K562 (cell line): ENCODE measurements at regions not wholly inside any gene's neighbourhood (a gene's known extent, or its start where the extent isn't known, plus 50 kb on each side); places are given as distances from the start of the nearest gene placed in this dataset.

Experiments
- ATAC-seq: fragments of 200-7000 bp; cut with Tn5 transposase; 3 replicates; pipeline ENCODE4 v1.9.1; 2020; ENCODE audit warnings: moderate library complexity
- BruUV-seq: library from RNA; stranded (reverse); fragments of 400-500 nt; replicated peaks from 2 replicates; lab custom pipeline; 2021; lab: Mats Ljungman, UMichigan
- CTCF ChIA-PET: fragments of 300-600 bp; formaldehyde crosslinking; extraction: SDS; loops from one replicate; lab custom pipeline; 2021; ENCODE audit warnings: low intra/inter-chr PET ratio; lab: Yijun Ruan, JAX
- POLR2A ChIA-PET: fragments of 300-600, 350-650 bp; sonication (Branson Sonifier 250); formaldehyde crosslinking; extraction: SDS; loops from one replicate; lab custom pipeline; 2021; ENCODE audit warnings: antibody characterized with exemption, inconsistent platforms; lab: Yijun Ruan, JAX
- DNase-seq, 4 experiments: peaks; one replicate each; pipeline versions ENCODE4 v3.0.0 to v3.0.0-alpha.2; 2011 to 2018; ENCODE audit warnings: low spot score in 3 of 4, mixed read lengths in 3 of 4; ENCODE audit errors: extremely low read depth in 1 of 4
- FAIRE-seq: peaks from 2 replicates; lab custom pipeline; 2011; peaks lifted over from hg19 to GRCh38; lab: Jason Lieb, UNC
- H2AFZ ChIP-seq: 2 replicates; pipeline ENCODE4 v1.6.0; 2011; ENCODE audit warnings: low read depth, low read length, control low read depth, inconsistent platforms
- H3K27ac ChIP-seq: fragments of 200-600 bp; 3 replicates; pipeline ENCODE4 v1.8.0; 2011; ENCODE audit warnings: low read depth, mild to moderate bottlenecking, control low read depth, inconsistent platforms, low read length, moderate library complexity, mixed read lengths; ENCODE audit errors: extremely low read depth
- H3K27me3 ChIP-seq, 2 experiments: fragments of 300-600 bp in 1 of 2; 2 replicates in 1 of 2; 3 replicates in 1 of 2; pipeline versions ENCODE4 v1.6.0 to v1.8.0; 2011; ENCODE audit warnings: inconsistent platforms in 2 of 2, low read length in 2 of 2, mild to moderate bottlenecking in 1 of 2, mixed read lengths in 1 of 2, moderate library complexity in 1 of 2; ENCODE audit not compliant: control insufficient read depth in 2 of 2, insufficient read depth in 2 of 2
- H3K36me3 ChIP-seq: fragments of 300-600 bp; 3 replicates; pipeline ENCODE4 v1.8.0; 2011; ENCODE audit warnings: mild to moderate bottlenecking, low read length, inconsistent platforms; ENCODE audit not compliant: control insufficient read depth, insufficient read depth
- H3K4me1 ChIP-seq, 2 experiments: fragments of 200-600 bp in 1 of 2; replicated peaks in 1 of 2; 2 replicates in 1 of 2; 3 replicates in 1 of 2; pipeline versions ENCODE4 v1.5.1 to v1.8.0; 2011; ENCODE audit warnings: inconsistent platforms in 2 of 2, low read length in 2 of 2, mild to moderate bottlenecking in 1 of 2, mixed read lengths in 1 of 2, moderate library complexity in 1 of 2; ENCODE audit not compliant: control insufficient read depth in 2 of 2, insufficient read depth in 2 of 2
- H3K4me2 ChIP-seq: 2 replicates; pipeline ENCODE4 v1.6.1; 2011; ENCODE audit warnings: low read length, control low read depth, inconsistent platforms, mixed read lengths; ENCODE audit not compliant: insufficient read depth
- H3K4me3 ChIP-seq: fragments of 200-600 bp; sonication (generic), shearing (Covaris generic); 2 replicates; pipeline ENCODE4 v1.5.1; 2016; ENCODE audit warnings: control low read depth, inconsistent platforms
- H3K79me2 ChIP-seq: fragments of 200-600 bp; 3 replicates; pipeline ENCODE4 v1.8.0; 2011; ENCODE audit warnings: low read length, inconsistent platforms; ENCODE audit not compliant: control insufficient read depth, insufficient read depth
- H3K9ac ChIP-seq, 2 experiments: 2 replicates each; pipeline versions ENCODE4 v1.6.0 to v1.6.1; 2011; ENCODE audit warnings: low read depth in 2 of 2, low read length in 2 of 2, control low read depth in 1 of 2, inconsistent platforms in 1 of 2, mild to moderate bottlenecking in 1 of 2, mixed read lengths in 1 of 2; ENCODE audit not compliant: insufficient read depth in 1 of 2
- H3K9me1 ChIP-seq: one replicate; pipeline ENCODE4 v1.6.0; 2011; ENCODE audit warnings: inconsistent platforms, mild to moderate bottlenecking, low read length, moderate library complexity; ENCODE audit not compliant: control insufficient read depth, insufficient read depth
- H3K9me3 ChIP-seq: replicated peaks from 2 replicates; pipeline ENCODE4 v1.5.1; 2011; ENCODE audit warnings: low read depth, low read length, inconsistent platforms; ENCODE audit not compliant: control insufficient read depth, insufficient read depth
- H4K20me1 ChIP-seq: replicated peaks from 2 replicates; pipeline ENCODE4 v1.6.1; 2011; ENCODE audit warnings: low read length, inconsistent platforms, mixed read lengths; ENCODE audit not compliant: control insufficient read depth, insufficient read depth
- FIP1L1 ChIP-seq: fragments of 200-400 bp; formaldehyde crosslinking; IDR thresholded peaks from 2 replicates; pipeline ENCODE4 v1.6.1; 2018; ENCODE audit warnings: mild to moderate bottlenecking, low read depth, low read length; ENCODE audit not compliant: poor library complexity, severe bottlenecking
- MXI1 ChIP-seq: IDR thresholded peaks from 2 replicates; pipeline ENCODE4 v1.6.1; 2011; ENCODE audit warnings: low read depth, mild to moderate bottlenecking, improper control_type of control experiment, low read length
- NR2C1 ChIP-seq, 2 experiments: fragments of 450-650 bp; IDR thresholded peaks; 2 replicates each; pipeline ENCODE4 v1.6.1; 2017; ENCODE audit warnings: mild to moderate bottlenecking in 2 of 2, antibody characterized with exemption in 1 of 2, inconsistent platforms in 1 of 2, missing compliant biosample characterization in 1 of 2, missing genetic modification characterization in 1 of 2
- SMAD1 ChIP-seq: fragments of 150-350 bp; IDR thresholded peaks from 2 replicates; pipeline ENCODE4 v1.6.1; 2014; ENCODE audit warnings: low read length, low read depth; ENCODE audit not compliant: partially characterized antibody
- TEAD1 ChIP-seq, 2 experiments: fragments of 450-650 bp in 1 of 2; sonication (generic) in 1 of 2; formaldehyde crosslinking; IDR thresholded peaks; 2 replicates each; pipeline versions ENCODE4 v1.4.0 to v1.8.0; 2020 to 2022; ENCODE audit warnings: mild to moderate bottlenecking in 2 of 2, missing genetic modification reagents in 1 of 2
- ZNF316 ChIP-seq: fragments of 450-650 bp; IDR thresholded peaks from 2 replicates; pipeline ENCODE4 v1.6.1; 2016
- WGBS: fragments of 100-300 bp; shearing (Covaris generic); methylation state at CpG from one replicate; pipeline ENCODE4 v1.1.6; 2016; ENCODE audit warnings: low coverage, mixed read lengths; ENCODE audit not compliant: insufficient coverage; ENCODE audit errors: missing lambda C conversion rate; 5-methylcytosine and 5-hydroxymethylcytosine counted together
- in situ Hi-C: fragments of 300-500 bp; cut with MboI; formaldehyde crosslinking; loops from 4 replicates; pipeline ENCODE4 v1.15.0; 2018; ENCODE audit warnings: inconsistent platforms, mixed read lengths
- intact Hi-C: fragments of 100-400 bp; cut with micrococcal nuclease; formaldehyde crosslinking; loops from 2 replicates; pipeline ENCODE4 v1.14.2; 2022
- TF ChIP-seq, protein P1 (sequence below), 2 experiments: fragments of 450-650 bp in 1 of 2; sonication (generic) in 1 of 2; formaldehyde crosslinking in 1 of 2; IDR thresholded peaks; 2 replicates each; pipeline versions ENCODE4 v1.7.1 to v1.9.0; 2016 to 2022; ENCODE audit warnings: inconsistent platforms in 1 of 2, mild to moderate bottlenecking in 1 of 2, missing genetic modification reagents in 1 of 2

DNA sequence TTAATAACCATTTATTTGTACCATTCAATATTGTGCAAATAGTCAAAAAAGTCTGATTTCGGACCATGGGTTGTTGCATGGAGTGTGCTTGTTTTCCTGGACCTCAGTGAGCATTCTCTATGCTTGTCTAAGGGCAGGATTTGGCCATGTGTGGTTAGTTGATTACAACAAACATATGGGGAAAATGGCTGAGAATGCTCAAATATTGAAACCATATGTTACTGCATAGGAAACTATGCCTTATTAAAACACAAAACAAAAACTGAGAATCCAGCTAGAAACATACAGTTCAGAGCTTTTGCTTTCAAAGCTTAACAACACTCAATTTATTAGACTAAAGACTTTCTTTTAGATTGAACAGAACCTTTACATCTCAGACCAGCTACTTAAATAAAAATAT is 928.3 kb downstream of the NR2F1-AS1 start:
- in situ Hi-C loops = no loop called here

DNA sequence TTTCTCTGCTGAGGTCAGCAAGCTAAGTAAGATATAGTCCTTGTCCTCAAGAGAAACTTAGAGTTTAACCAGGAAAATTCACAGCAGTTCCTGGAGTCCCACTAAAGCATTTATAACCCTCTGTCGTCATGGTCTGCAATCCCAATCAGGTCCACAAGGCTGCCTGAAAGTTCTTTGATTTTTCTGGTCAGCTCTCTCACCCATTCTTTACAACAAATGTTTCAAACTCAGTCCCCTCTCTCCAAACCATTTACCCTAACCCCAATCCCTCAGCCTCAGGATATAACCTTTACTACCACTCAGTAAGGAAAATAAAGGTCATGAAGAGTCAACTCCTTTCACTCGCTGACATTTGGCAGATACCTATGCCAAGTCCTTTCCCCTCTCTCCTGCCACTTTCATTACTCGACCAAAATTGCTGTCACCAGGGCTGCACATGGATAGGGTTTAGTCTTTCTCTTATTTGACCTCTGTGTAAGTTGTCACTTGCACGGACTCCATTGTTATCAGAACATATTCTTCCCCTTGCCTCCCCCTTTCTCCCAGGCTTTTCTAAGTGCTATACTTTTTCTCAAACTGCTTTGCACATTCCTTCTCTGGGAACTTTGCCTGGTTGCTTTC is 936.6 kb downstream of the NR2F1-AS1 start:
- no peak overlapping the region for H3K9ac ChIP-seq

More for the DNA sequence above, 928.3 kb downstream of the NR2F1-AS1 start:
- DNase-seq = no peak
- BruUV-seq = no TSS peak
- no peaks in the 10 kb centered on the region for H3K9me3 ChIP-seq
- no peaks in the 10 kb centered on the region for H3K4me1 ChIP-seq
- ChIA-PET CTCF (no interaction called here), POLR2A (no interaction called here)
- TF ChIP-seq FIP1L1 = no peak
- H3K27ac ChIP-seq = no peak overlapping the region
- no peak overlapping the region for H2AFZ ChIP-seq
- ATAC-seq = no peak
- H3K27me3 ChIP-seq = no peaks in the 10 kb centered on the region
- no peak overlapping the region for H3K9ac ChIP-seq
- no peaks in the 10 kb centered on the region for H4K20me1 ChIP-seq
- H3K9me1 ChIP-seq = no peaks in the 10 kb centered on the region
- no peak overlapping the region for H3K4me3 ChIP-seq
- no peaks in the 10 kb centered on the region for H3K36me3 ChIP-seq
- WGBS = 0% methylated on average over 1 of the region's 1 CpG
- no peak for FAIRE-seq
- no peak overlapping the region for H3K4me2 ChIP-seq
- intact Hi-C loops = no loop called here
- H3K79me2 ChIP-seq = no peaks in the 10 kb centered on the region

More for the DNA sequence above, 936.6 kb downstream of the NR2F1-AS1 start:
- Histone ChIP-seq H2AFZ (no peak overlapping the region), H3K79me2 (no peaks in the 10 kb centered on the region), H3K36me3 (no peaks in the 10 kb centered on the region), H3K9me3 (no peaks in the 10 kb centered on the region), H3K9me1 (no peaks in the 10 kb centered on the region), H3K4me2 (no peak overlapping the region), H3K27me3 (no peaks in the 10 kb centered on the region), H3K4me1 (no peaks in the 10 kb centered on the region), H3K4me3 (no peak overlapping the region), H3K27ac (no peak overlapping the region), H4K20me1 (no peaks in the 10 kb centered on the region)
- DNase-seq = no peak
- intact Hi-C loops = no loop called here
- no TSS peak for BruUV-seq
- ChIA-PET CTCF (no interaction called here), POLR2A (no interaction called here)
- 0% methylated on average over 4 of the region's 4 CpGs for WGBS
- TF ChIP-seq TEAD1 (CRISPR knock-in tag; IDR thresholded peaks at IDR 0.05) (no peak), MXI1 (no peak), SMAD1 (no peak), NR2C1 (IDR thresholded peaks at IDR 0.05) (no peak), NR2C1 (tag; IDR thresholded peaks at IDR 0.05) (no peak), ZNF316 (no peak)
- TF ChIP-seq, protein P1, sequence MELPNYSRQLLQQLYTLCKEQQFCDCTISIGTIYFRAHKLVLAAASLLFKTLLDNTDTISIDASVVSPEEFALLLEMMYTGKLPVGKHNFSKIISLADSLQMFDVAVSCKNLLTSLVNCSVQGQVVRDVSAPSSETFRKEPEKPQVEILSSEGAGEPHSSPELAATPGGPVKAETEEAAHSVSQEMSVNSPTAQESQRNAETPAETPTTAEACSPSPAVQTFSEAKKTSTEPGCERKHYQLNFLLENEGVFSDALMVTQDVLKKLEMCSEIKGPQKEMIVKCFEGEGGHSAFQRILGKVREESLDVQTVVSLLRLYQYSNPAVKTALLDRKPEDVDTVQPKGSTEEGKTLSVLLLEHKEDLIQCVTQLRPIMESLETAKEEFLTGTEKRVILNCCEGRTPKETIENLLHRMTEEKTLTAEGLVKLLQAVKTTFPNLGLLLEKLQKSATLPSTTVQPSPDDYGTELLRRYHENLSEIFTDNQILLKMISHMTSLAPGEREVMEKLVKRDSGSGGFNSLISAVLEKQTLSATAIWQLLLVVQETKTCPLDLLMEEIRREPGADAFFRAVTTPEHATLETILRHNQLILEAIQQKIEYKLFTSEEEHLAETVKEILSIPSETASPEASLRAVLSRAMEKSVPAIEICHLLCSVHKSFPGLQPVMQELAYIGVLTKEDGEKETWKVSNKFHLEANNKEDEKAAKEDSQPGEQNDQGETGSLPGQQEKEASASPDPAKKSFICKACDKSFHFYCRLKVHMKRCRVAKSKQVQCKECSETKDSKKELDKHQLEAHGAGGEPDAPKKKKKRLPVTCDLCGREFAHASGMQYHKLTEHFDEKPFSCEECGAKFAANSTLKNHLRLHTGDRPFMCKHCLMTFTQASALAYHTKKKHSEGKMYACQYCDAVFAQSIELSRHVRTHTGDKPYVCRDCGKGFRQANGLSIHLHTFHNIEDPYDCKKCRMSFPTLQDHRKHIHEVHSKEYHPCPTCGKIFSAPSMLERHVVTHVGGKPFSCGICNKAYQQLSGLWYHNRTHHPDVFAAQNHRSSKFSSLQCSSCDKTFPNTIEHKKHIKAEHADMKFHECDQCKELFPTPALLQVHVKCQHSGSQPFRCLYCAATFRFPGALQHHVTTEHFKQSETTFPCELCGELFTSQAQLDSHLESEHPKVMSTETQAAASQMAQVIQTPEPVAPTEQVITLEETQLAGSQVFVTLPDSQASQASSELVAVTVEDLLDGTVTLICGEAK (IDR thresholded peaks at IDR 0.05) = no peak
- TF ChIP-seq, protein P1 (CRISPR knock-in tag; IDR thresholded peaks at IDR 0.05) = no peak
- FAIRE-seq = no peak
- ATAC-seq = no peak
- in situ Hi-C loops = no loop called here
